GM19025 (cell line): ENCODE measurements at regions not wholly inside any gene's neighbourhood (a gene's known extent, or its start where the extent isn't known, plus 50 kb on each side); places are given as distances from the start of the nearest gene placed in this dataset.

Source experiments
- ATAC-seq: cut with Tn5 transposase; IDR thresholded peaks from one replicate; pipeline ENCODE4 v1.9.1; 2021; ENCODE audit warnings: mild to moderate bottlenecking, low read depth, moderate library complexity; ENCODE audit not compliant: unreplicated experiment

DNA sequence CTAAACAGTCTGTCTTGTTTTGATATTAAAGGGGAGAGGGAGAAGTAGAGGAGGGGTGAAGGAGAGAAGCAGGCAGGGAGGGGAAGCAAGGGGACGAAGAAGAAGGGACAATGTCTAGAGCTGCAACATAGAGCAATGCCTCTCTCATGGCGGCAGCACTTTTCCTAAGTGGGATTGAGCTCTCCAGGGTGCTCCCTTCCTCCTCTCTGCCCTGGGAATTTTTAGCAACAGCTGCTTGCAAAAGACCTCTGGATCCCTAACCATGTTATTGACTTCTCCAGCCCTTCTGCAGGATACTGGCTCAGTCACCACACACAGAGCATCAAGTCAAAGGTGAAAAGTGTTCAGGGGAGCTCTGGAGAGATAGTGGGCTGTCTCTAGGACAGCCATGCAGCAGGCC, 734.9 kb downstream of the EPHA4 start:
- ATAC-seq = no peak

DNA sequence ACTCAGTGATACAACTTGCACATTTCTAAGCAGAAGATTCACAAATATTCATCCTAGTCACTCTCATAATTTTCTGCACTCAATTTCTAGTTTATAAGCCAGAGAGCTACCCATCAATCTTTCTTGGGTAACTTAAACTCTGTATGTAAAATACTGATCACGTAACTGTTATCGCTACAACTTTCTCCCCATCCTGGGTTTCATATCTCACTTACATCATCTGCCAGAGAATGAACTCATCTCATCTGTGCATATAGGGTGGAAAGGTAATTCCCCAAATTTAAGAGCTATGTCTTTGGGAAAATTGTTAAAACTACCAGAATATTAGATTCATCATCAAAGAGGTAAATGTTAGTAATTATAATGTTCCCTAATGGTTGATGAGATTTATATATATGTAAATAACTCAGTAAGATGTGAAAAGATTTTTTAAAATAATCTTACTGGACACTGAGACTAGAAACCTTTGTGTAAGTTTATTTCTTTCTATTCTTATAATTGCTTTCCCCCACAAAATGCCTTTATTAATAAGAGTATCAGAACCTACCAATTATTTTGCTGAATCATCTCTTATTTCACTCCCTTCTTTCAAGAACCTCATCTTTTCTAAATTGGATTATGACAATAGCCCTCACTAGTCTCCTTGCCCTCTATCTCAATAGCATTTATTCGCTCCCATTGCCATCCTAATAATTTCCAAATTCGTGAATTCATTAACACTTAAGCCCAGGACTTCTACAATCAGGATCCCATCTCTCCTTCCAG, 729.0 kb downstream of the EPHA4 start:
- ATAC-seq = no peak

DNA sequence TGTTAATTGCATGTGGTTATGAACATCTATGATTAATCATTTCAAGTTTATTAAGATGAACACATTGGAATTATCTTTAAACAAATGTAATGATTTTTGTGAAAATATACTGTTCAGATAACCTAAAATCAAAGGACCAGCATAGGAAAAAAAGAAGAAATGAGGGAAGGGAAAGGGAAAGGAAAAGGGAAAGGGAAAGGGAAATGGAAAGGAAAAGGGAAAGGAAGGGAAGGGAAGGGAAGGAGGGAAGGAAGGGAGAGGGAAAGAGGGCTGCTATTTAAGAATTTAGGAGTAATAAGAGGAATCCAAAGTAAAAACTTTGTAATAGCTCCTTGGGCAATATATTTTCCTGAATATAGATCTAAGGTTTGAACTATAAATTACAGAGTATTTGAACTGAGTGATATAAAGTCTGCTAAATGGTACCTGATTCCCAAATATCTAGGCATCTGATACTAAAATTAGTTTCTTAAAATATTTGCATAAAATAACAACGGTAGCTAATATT, 726.3 kb downstream of the EPHA4 start:
- ATAC-seq = no peak

GRCh38 chr2:220847006-220847405, 725.1 kb downstream of the EPHA4 start:
- no peak for ATAC-seq

DNA sequence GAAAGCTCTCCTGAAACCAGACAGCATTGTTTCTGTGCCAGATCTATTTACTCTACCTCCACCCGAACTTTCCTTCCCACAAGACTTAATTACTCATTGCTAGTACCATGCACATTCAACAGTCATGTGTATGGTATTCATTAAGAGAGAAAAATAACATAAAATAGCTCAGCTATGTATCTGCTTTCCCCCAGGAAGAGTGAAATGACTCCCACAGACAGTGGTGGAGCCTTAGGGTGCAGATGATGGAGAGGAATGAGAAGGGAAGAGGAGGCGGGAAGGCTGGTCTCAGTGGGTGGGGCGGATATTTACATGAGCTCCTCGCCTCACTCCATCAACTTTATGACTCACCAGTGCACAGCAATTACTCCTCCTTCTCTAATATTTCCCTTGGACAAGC, 724.5 kb downstream of the EPHA4 start:
- ATAC-seq = no peak

GRCh38 chr2:220849433-220849832, 722.7 kb downstream of the EPHA4 start:
- no peak for ATAC-seq

- no peak for ATAC-seq
These were observed 722.0 kb downstream of the EPHA4 start for GRCh38 chr2:220850116-220850515.

DNA sequence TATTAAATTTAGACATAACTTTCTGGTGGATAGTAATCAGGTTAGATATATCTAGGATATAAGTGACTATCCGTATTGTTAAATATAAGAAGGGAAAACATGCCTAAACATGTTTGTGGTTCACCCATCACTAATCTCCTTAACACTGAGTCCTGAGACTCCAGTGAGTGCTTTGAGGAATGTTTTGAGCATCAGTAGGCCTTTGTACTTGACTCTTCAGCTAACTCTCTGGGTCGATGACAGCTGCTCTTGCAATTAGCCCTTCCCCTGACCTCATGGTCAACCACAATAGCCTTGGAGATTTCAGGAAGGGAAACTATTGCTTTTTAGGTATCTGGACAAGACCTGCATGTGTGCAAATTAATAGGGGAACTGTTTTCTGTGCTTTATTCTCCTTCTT, 716.8 kb downstream of the EPHA4 start:
- ATAC-seq = no peak

- ATAC-seq = no peak
These were observed 715.6 kb downstream of the EPHA4 start for GRCh38 chr2:220856486-220856885.

DNA sequence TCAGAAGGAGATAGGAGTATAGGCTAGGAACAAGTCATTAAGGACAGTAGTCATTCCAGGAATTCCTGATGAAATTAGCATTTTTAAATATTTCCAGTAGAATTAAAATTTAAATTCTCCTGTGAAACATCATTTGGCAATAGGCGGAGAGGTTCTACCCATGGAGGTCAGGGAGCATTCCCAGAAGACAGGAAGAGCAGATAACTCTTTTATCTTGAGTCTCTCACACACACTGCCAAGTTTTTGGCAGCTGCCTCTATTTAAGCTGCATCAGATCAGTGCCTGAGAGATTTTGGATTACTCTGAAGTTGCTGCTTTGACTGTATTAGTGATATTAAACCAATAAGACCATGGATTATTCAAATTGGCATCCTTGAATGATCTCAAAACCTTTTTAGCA, 714.7 kb downstream of the EPHA4 start:
- no peak for ATAC-seq

GRCh38 chr2:220858101-220858500, 714.0 kb downstream of the EPHA4 start:
- no peak for ATAC-seq

DNA sequence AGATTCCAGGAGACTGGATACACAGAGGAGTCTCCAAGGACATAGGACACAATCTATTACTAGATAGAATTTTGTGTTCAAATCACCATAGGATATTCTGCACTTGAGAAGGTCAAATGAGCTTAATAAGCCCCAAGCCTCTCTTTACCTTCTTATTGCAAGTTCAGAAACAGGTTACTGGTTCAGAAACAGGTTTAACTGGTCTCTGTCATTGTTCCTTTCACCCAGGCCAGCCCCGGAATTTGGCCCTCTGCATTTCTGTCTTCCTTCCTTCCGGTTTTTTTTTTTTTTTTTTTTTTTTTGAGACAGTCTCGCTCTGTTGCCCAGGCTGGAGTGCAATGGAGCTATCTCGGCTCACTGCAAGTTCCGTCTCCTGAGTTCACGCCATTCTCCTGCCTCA, 700.2 kb downstream of the EPHA4 start:
- no peak for ATAC-seq

DNA sequence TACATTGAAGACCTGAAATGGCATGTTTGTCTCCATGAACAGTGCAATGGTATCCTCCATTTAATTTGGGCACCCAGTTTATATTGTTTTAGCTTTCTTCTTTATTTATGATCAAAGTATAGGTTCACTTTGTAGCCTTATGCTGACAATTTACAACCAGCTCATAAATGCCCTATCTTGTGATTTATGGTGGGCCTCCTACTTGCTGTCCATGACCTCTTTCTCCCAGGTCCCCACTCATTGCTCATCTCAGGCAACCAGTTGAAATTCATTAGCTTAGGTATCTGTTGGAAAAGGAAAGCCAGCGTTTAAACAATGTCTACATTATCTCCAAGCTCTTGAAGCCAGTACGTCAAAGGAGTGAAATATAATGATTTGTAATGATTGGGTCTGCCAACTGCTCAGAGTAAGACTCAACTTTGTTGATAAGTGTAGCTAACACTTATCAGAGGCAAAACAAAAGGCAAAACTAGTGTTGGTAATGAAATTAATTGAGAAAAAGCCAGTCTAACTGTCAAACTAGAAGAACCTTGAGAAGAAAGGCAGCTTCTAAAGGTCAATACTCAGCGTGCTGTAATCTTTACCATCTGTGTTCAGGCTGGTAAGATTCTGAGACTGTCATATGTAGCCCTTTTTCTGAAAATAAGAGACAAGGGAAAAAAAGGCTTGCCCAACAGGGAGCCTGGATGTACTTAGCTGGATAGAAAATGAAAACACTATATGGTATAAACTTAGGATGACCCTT, 695.9 kb downstream of the EPHA4 start:
- no peak for ATAC-seq

DNA sequence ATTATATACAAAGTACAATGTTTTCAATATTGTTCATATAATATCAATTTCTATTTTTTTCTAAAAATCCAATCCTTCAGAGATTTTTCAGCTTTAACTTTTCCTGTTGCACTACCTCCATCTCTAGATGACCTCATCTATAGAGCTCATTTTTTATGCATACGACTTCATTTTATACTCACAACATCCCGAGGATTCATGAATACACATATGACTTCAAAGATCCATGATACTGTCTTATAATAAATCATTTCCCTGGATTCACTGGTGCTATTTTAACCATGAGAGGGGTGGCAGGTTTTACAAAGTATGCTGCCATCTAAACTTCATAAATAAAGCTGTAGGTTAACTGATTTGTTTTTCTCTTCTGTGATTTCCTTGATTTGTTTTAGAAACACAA, 694.6 kb downstream of the EPHA4 start:
- ATAC-seq = no peak

DNA sequence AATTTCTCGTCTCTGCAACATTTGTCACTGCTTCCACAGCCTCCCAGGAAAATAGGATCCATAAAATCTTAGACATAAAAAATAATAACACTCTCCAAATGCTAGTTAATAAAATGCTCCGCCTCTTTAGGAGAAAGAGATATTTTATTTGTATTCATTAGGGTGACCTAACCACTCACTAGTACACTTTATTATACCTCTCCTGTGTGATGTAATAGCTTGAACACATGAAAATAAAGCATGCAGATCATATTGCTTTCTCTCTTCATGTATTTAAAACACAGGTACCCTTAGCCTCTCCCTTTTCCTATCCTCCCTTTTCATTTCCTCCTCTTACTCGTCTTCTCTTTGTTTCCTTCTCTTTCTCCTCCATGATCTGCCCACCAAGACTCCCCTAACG, 694.2 kb downstream of the EPHA4 start:
- ATAC-seq = no peak

GRCh38 chr2:220880623-220881596, 691.2 kb downstream of the EPHA4 start:
- no peak for ATAC-seq

- ATAC-seq = no peak
These were observed 689.6 kb downstream of the EPHA4 start for GRCh38 chr2:220882507-220882906.

DNA sequence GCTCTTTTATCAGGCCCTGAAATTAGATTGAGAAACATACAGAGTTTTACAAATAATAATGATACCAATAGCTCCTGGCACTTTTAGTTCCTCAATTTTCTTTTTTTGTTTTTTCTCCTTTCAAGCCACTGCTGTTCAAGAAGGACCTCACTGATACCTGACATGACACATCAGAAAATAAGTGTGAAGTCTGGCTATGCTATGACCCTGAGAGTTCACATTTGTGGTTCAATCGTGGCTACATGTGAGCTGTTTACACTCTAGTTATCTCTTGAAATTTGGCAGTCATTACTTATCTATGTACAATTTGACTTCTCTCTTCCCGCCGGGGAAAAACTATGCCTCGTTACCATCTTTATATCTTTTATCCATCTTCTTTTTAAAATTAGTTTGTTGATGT, 686.5 kb downstream of the EPHA4 start:
- ATAC-seq = no peak

GRCh38 chr2:220887271-220887870, 684.7 kb downstream of the EPHA4 start:
- ATAC-seq = no peak

- no peak for ATAC-seq
These were observed 684.2 kb downstream of the EPHA4 start for GRCh38 chr2:220887876-220888275.
